GM12865 (cell line): ENCODE measurements at regions not wholly inside any gene's neighbourhood (a gene's known extent, or its start where the extent isn't known, plus 50 kb on each side); places are given as distances from the start of the nearest gene placed in this dataset.

ENCODE experiments used
- DNase-seq: peaks from one replicate; pipeline ENCODE4 v3.0.0; 2010; ENCODE audit warnings: low read depth
- H3K4me3 ChIP-seq: 2 replicates; pipeline ENCODE4 v1.5.1; 2011; ENCODE audit warnings: mild to moderate bottlenecking, low read depth, low read length, control low read depth
- CTCF ChIP-seq: IDR thresholded peaks from 2 replicates; pipeline ENCODE4 v1.5.1; 2011; ENCODE audit warnings: low read length, control low read depth, low read depth, inconsistent platforms; ENCODE audit not compliant: insufficient read depth; ENCODE audit errors: missing control alignments

- DNase-seq, result no peak
- no peak overlapping the region for H3K4me3 ChIP-seq
- no peak for TF ChIP-seq CTCF
Observed at GRCh38 chr20:4552075-4552640, 134.1 kb upstream of the PRNP start.

GRCh38 chr20:4550740-4551139 lies 135.5 kb upstream of the PRNP start:
- TF ChIP-seq CTCF, result no peak
- no peak overlapping the region for H3K4me3 ChIP-seq
- DNase-seq, result no peak

DNA sequence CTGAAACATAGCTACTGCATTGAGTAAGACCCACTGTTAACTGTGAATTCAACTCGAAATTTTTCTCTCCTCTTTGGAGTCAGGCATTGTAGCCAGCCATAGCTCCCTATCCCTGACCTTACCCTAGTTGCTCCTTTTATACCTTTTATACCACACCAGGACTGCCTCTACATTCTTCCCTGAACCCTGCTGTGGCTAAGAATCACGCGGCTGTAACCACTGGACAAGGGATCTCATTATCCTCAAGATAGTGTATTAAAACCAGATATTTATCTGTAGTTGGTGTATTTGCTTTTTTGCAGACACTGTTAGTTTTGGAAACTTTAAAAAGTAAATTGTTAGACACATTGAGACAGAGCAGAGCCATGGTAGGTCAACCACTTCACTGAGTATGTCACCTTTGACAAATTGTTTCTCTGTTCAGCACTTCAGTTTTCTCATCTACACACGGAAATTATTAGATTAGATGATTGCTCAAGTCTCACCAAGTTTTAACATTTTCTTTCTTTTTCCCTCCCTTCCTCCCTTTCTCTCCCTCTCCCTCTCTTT lies 136.5 kb upstream of the PRNP start:
- DNase-seq, result no peak
- no peak overlapping the region for H3K4me3 ChIP-seq
- TF ChIP-seq CTCF, result no peak

DNA sequence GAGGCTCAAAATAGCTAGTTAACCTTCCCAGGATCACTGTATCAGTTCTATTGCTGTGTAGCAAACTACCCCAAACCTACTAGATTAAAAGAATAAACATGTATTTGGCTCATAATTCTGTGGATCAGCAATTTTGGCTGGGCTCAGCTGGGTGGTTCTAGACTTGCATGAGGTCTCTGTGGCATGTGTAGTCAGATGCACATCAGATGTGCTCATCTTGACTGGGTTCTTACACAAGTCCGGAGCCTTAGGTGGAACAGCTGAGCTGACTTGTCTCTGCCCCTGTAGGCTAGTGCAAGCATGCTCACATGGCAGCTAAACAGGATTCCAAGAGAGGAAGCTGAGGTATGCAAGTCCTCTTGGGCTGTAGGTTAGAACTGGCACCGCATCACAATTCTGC lies 137.7 kb upstream of the PRNP start:
- TF ChIP-seq CTCF, result no peak
- DNase-seq, result no peak
- H3K4me3 ChIP-seq, result no peak overlapping the region

DNA sequence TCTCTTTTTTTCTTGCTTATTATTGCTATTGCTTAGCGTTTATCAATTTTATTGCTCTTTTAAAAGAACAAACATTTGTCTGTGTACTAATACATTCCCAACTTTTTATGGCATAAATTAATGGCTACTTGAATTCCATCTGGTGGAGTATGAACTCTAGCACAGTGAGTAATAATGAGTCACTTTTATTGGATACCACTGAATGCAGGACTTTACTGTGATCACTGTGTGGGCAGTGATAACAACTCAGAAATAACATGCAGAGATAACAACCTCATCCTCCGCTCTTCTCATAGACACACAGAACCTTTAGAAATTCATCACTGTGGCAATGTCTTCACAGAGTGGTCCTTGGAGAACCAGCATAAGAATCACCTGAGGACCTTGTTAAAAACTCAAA lies 139.5 kb upstream of the PRNP start:
- TF ChIP-seq CTCF, result no peak
- H3K4me3 ChIP-seq, result no peak overlapping the region
- no peak for DNase-seq

DNA sequence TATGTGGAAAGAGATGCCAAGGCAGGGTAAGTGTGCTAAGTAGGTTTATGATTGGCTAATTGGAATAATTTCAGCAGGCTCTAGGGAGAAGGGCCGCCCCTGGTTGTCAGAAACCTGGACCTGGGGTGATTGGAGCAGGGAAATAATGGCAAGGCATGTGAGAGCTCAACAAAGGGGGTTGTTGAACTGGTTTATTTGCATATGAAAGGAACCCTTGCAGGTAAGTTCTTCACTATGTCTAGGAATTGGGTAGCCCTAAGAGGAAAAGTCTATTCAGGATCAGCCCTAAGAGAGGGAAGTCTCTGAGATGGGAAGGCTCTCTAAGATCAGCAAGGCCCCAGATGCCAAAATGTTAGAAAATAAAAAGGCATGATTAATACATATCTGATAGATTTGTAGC lies 139.9 kb upstream of the PRNP start:
- no peak for TF ChIP-seq CTCF
- no peak overlapping the region for H3K4me3 ChIP-seq
- DNase-seq, result no peak

DNA sequence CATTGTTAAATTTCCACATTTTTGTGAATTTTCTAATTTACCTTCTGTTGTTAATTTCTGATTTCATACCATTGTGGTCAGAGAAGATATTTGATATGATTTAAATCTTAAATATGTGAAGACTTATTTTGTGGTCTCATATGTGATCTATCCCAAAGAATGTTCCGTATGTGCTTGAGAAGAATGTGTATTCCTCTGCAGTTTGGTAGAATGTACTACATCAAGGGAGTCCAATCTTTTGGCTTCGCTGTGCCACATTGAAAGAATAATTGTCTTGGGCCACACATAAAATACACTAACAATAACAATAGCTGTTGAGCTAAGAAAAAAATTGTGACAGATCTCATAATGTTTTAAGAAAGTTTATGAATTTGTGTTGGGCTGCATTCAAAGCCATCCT lies 140.7 kb upstream of the PRNP start:
- TF ChIP-seq CTCF, result no peak
- H3K4me3 ChIP-seq, result no peak overlapping the region
- DNase-seq, result no peak
